GM18858 (cell line): ENCODE measurements at regions not wholly inside any gene's neighbourhood (a gene's known extent, or its start where the extent isn't known, plus 50 kb on each side); places are given as distances from the start of the nearest gene placed in this dataset.
A peak's percentile ranks its signal among the peaks of the same experiment; 100 is the strongest.
"Not testable (repeated sequence)": the region's sequence is repeated elsewhere in the genome, so short reads cannot be mapped to it uniquely, and the experiment has no call there.

Source experiments
- ATAC-seq: cut with Tn5 transposase; IDR thresholded peaks from one replicate; pipeline ENCODE4 v1.9.1; 2021; ENCODE audit not compliant: unreplicated experiment

DNA sequence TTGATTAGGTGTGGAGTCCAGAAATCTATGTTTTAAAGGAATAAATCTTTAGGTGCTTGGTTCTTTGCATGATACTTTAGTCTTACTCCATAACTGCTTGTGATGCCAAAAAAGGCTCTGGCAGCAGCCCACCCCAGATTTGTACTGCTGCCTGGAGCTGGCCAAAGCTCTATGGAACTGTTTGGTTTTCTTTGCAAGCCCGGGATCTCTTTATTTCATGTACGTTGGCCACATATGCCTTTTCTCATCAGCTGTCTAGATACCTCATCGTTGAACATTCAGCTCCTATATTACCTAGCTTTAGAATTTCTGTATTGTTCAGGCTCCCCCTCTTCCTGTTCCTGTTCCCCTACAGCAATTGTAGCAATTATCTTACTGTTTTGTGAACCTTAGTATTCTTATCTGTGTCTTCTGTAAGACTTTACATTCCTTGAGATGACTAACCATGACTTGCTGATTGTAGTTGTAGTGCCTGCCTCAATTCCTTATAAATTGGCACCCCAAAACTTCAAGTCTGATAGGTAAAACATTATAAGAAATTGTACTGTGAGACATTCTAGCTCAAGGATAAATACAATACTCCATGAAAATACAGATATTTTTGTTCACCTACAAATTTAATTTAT is 199.4 kb upstream of the GPRIN3 start:
- no peak for ATAC-seq

DNA sequence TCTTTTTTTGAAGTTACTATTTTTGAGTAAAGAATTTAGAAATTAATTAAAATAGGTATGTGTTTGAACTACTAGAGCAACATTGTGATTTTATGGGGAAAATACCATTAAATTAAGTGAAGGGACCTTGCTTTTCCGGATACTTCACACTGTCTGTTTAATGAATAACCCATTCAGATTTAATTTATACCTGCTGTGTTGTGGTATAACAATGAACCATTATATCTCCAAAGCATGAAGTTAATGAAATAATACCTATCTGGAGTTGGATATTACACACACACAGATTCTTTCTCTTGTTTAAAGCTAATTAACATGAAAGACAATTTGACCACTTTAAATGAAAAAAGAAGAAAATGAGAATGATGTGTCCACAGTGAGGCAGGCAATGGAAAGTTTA is 195.0 kb upstream of the GPRIN3 start:
- no peak for ATAC-seq

DNA sequence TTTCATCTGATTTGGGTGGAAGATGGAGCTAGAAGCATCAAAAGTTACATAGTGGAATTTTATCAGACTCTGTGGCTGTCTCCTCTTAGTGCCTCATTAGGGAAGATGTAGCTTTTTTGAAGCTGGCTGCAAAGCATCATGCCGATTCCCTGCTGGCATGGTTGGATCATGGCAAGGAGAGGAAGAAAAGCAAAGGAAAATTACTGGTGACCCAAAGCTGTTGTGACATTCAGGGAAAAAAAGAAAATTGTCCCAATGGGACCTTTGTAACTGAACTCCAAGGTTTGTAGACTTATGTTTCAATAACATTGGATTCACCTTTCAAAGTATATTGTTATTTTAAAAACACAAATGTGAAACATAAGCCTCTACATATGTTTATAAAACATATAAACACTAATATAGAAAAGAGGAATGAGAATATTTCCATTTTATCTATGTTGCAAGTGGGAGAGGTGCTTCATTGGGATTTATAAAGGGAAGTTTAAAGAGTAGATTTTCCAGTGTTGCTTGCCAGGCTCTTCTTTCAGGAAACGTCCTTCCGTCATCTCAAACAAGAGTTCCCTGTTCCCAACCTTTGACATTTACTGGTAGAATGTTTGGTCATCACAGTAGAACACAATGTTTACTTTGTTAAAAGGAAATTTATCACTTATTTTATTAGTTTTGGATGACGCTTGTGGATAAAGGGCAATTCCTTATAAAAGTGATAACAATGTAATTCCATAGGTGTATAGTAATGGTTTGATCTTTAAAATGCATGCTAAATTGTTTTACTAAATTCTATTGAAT is 190.1 kb upstream of the GPRIN3 start:
- no peak for ATAC-seq

DNA sequence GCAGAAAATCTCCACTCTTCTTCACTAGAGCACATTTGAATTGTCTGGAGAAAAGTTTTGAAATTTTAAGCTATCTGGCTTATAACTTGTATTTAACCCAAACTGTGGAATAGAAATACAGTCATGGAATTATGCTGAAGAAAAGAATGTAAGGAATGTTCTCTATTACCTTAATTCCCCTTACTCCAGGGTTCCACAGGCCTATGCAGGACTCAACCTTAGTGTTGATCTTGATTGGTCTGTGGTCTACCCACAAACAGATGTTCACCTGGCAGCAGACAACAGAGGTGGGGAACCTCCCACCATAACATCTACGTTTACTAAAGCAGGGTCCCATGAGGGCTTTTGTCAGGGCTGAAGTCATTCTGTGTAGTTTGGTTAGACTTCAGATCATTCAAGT is 189.3 kb upstream of the GPRIN3 start:
- no peak for ATAC-seq

DNA sequence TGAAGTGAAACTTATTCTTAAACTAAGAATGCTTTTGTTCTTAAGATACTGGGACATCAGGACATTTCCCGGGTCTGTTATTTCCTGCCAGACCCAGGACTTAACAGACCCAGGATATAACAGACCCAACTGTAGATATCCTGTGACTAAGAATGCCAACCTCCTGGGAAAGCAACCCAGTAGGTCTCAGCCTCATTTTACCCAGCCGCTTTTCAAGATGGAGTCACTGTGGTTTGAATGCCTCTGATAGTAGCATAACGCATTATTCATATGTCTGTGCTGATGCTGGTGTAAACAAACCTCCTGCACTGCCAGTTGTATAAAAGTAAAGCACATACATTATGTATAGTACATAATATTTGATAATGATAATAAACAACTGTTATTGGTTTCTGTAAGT is 185.8 kb upstream of the GPRIN3 start:
- ATAC-seq, result no peak

DNA sequence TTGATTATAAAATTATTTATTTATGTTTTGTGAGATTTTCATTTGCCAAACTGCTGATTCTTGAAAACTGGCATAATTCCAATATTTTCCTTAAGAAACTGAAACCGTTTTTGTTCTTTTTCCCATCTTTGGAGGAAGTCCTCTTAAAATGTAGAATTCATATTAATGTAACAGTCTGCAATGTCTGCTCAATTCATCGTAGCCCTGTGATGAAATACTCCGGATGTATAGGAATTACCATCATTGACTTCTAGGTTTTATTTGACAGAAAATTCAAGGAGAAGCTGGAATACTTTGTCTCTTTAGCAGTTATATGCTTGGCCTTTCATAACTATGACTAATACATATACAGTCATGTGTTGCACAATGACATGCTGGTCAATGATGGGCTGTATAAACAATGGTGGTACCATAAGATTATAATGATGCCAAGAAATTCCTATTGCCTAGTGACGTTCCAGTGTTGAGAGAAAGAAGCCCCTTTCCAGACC is 185.0 kb upstream of the GPRIN3 start:
- ATAC-seq, result no peak

DNA sequence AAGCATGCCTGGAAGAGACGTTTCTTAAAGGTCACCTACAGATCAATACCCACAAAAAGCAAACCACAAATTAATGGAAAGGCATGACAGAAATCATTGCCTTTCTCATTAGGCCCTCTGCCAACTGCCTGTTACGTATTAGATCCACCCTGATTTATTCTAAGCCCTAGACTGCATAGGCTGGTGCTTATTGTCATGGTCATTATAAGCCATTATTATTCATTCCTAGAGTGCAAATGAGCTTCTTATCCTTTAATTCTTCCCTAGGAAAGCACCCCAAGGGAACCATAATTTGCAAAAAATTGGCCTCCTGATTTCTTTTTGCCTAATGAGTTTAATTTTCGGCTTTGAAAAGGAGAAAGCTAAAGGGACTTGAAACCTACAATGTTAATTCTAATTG is 184.2 kb upstream of the GPRIN3 start:
- no peak for ATAC-seq

DNA sequence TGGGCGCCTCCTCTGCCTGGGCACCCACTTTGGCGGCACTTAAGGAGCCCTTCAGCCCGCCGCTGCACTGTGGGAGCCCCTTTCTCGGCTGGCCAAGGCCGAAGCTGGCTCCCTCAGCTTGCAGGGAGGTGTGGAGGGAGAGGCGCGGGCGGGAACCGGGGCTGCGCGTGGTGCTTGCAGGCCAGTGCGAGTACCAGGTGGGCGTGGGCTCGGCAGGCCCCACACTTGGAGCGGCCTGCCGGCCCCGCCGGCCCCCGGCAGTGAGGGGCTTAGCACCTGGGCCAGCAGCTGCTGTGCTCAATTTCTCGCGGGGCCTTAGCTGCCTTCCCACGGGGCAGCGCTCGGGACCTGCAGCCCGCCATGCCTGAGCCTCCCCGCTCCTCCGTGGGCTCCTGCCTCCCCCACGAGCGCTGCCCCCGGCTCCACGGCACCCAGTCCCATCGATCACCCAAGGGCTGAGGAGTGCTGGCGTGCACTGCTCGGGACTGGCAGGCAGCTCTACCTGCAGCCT is 182.4 kb upstream of the GPRIN3 start:
- not testable (repeated sequence) for ATAC-seq

DNA sequence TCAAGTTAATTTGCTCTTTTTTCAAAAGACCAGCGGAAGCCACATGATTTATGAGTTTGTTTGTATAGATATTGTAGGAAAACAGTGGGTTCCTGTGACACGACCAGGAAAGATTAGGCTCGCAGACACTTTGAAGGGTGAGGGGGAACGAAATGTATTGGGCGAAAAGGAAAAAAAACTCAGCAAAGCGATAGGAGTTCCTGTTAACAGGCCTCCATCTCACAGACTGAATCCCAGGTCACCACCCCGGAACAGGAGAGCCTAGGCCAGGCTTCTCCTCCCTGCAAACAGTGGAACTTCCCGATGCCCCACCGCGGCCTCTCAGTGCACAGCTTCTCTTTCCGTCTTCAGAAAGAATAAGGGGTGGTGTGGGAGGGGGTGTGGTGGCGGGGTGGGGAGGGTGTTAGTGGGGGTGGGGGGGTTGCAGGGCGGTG is 181.8 kb upstream of the GPRIN3 start:
- no peak for ATAC-seq

DNA sequence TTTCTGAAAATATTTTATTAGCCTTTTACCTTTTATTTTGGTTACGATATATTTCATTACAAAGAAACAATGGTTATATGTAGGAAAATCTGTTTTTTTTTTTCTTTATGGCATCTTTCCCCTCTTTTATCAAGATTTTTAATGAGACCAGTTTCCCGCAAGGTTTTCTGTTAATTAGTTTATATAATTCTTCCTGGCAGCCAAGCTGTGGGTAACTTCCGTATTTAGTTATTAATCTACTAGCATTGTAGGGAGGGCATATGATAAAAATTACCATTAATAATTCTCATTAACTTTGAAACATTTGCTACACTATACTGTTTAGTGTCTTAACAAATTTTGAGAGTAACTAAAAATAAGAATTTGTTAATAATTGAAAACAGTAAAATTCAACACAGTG is 181.1 kb upstream of the GPRIN3 start:
- no peak for ATAC-seq

DNA sequence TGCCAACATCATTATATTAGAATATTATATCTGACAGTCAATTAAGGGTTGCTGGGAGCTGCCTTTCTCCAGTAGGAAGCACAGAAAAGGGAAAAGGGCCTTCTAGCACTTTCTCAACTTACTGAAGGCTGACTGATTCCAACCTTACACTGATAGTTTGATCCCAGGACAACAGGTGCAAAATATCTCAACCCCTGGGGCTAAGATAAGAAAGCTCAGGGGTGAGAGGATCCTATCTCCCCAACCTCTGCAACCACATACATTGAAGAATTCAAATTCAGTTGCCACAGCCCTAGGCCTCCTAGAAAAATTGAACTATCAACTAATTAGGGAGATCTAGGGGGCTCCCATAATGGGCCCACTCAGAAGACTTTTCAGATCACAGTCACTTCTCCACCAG is 179.1 kb upstream of the GPRIN3 start:
- no peak for ATAC-seq

DNA sequence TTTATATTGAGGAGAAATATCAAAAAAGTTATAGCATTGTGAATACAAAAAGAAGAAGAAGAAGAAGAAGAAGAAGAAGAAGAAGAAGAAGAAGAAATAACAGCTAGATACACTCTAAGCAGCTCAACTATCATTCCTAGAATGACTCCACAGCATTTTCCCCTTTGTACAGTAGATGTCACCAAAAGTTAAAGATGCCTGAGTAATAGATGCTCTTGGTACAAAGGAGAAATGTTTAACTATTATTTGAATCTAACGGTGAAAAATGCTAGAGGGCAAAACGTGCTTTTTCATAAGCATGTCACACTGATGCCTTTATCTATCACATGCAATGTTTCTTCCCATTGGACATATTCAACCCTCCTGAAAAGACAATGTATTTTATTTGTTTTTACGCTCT is 178.4 kb upstream of the GPRIN3 start:
- peak; percentile 54 for ATAC-seq

DNA sequence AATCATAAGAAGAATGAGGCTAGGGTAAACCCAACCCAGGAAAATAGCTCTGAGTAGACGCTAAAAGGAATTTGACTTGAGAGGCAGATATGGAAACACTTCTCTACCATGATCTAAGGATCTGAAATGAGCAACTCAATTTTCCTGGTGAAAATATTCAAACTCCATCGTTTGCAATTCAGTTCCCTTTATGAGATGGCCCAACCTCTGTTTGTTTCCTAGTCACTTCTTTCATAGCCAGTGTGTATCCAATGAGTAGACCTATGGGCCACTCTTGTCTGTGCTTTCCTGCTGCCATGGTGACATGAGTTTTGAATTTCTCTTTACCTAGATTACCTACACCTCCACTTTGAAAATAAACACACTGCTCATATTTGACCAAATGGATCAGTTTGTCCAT is 176.2 kb upstream of the GPRIN3 start:
- no peak for ATAC-seq

DNA sequence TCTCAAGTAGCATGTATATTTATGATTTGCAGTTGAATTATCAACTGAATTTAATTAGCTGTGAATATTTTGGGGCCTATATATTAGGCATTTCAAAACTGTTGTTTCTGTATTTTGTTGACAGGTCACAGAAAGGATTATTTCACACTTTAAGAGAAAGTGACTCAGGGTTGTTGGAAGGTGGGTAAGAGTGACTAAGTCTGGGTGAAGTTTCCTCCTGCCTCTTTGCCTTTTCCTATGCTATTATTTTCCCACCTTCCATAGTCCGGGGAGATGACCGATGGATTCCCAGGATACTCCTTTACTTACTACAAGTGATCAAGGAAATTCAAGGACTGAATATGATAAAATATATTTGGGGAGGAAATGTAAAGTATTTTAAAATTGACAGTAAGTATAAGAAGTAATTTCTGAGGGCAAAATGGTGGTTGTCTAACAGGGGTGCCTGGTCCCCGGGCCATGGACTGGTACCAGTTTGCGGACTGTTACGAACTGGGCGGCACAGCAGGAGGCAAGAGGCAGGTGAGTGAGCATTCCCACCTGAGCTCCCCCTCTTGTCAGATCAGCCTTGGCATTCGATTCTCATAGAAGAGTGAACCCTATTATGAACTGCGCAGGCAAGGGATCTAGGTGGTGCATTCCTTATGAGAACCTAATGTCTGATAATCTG is 175.5 kb upstream of the GPRIN3 start:
- no peak for ATAC-seq

DNA sequence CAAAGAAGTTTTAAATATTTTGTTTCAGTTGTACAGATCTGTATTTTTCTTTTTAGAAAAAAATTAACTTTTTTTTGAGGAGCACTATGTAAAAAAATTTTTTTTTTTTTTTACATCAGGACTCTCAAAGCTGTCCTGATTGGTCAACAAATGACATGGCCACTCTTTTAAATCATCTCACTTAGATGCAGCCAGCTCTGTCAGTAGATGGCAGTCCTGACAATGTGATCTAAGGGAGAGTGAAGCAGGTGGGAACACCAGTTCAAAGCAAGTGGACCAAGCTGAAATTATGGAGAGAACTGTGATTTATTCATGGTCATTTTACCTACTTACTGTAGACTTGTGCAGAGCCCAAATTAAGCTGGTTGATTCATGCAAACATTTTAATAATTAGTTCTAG is 174.7 kb upstream of the GPRIN3 start:
- ATAC-seq, result peak; percentile 88

DNA sequence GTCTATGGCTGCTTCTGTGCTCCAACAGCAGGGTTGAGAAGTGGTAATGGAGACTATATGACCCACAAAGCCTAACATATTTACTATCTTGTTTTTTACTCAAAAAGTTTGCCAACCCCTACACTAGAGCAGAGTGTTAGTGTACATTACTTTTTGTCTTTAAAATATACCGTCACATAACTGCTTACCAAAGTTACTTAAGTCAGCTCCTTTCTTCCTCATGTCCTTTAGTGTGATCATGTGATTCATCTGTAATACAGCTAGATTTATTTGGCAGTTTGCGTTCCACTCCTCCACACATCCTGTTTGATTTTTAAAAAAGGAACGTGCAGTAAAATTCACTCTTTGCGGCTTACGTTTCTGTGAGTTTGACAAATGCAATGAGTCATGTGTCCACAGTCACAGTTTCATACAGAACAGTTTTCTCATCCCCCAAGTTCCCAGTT is 162.4 kb upstream of the GPRIN3 start:
- ATAC-seq, result peak; percentile 94

DNA sequence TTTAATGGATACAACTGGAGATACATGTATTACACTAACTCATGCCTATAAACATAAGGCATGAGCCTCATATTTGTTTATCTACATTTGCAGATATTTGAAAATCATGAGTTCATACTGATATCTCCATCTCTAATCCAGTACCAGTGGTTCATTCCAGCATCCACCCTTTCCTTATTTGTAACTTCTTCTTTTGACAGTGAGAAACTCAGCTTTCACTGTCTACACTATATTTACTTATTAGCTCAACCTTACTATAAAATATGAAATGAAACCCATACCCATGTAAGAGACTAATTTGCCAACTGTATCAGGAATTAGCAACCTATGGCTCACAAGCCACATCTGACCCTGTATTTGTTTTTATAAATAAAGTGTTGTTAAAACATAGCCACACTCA is 161.9 kb upstream of the GPRIN3 start:
- ATAC-seq, result no peak

DNA sequence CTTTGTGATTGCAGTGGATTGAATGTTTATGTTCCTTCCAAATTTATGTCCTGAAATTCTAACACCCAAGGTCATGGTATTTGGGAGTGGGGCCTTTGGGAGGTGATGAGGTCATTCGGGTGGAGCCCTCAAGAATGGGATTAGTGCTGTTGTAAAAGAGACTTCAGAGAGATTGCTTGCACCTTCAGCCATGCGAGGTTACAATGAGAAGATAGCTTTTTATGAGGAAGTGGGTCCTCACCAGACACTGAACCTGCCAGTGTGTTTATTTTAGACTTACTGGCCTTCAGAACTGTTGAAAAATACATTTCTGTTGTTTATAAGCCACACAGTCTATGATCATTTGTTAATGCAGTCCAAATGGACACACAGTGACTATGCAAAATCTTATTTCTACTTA is 161.0 kb upstream of the GPRIN3 start:
- no peak for ATAC-seq

DNA sequence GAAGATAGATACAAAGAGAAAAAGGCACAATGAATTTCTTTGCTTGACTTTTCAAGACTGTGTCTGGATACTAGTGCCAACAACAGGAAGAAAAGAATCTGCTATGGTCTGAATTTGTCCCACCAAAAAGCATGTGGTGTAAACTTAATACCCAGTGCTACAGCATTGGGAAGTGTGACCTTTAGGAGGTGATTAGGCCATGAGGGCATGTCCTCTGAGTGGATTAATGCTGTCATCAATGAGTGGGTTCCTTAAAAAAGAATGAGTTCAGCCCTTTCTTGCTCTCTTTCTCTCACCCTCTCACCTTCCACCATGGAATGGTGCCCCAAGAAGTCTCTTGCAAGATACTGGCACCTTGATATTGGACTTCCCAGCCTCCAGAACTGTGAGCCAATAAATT is 155.7 kb upstream of the GPRIN3 start:
- no peak for ATAC-seq

DNA sequence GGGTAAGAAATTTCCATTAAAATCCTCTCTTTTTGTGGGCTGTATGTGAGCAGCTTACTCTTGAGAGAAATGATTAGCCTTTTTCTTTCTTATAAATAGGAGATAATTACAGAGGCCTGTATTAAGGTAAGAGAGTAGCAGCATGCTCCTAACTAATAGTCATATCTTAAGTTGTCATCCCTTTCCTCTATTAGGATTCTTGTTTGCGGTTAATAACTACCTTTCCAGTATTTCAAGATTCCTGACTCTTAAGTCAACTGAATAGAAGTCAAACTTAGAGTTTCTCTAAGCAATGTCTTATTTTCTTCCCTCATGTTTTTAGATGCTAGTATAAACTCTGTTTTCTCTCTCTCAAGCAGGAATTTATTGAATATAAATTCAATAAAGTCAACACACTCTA is 139.9 kb upstream of the GPRIN3 start:
- ATAC-seq, result no peak

DNA sequence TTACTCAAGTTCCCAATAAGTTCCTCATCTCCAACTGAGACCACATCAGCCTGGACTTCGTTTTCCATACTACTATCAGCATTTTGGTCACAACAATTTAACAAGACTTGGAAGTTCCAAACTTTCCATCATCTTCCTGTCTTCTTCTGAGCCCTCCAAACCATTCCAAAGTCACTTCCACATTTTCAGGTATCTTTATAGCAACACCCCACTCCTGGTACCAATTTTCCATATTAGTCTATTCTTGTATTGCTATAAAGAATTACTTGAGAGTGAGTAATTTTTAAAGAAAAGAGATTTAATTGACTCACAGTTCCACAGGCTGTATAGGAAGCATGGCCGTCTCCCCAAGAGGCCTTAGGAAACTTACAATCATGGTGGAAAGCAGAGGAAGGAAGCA is 138.6 kb upstream of the GPRIN3 start:
- ATAC-seq, result no peak

DNA sequence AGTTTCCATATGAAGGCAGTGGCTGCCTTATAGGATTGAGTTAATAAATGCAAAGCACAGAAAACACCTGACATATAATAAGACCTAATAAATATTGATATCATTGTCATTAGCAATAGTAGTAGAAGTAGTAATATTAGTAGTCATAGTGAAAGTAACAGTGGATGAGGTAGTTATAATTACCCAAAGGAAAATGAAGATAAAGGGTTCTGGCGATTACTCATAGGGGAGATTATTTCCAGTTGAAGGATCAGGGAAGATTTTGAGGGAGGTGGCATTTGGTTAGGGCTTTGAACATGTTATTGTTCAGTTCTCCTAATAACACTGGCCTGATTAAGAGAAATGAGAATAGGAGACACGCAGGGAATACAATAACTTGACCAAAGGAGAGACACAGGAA is 131.9 kb upstream of the GPRIN3 start:
- no peak for ATAC-seq
